Smooth muscle cell (in vitro differentiated cells): ENCODE measurements at regions not wholly inside any gene's neighbourhood (a gene's known extent, or its start where the extent isn't known, plus 50 kb on each side); places are given as distances from the start of the nearest gene placed in this dataset.

ENCODE experiments used
- DNase-seq: peaks from one replicate; lab custom pipeline; 2025; ENCODE audit not compliant: unreplicated experiment; lab: John Stamatoyannopoulos, UW
- H2AFZ ChIP-seq: fragments of 200-600 bp; sonication (generic); 2 replicates; pipeline ENCODE4 v1.6.0; 2016; ENCODE audit warnings: antibody characterized with exemption, low read depth, mild to moderate bottlenecking
- H3F3A ChIP-seq: fragments of 200-600 bp; sonication (generic); 2 replicates; pipeline ENCODE4 v1.6.0; 2017; ENCODE audit warnings: antibody characterized with exemption, low read depth
- H3K27ac ChIP-seq: fragments of 200-600 bp; sonication (generic); 2 replicates; pipeline ENCODE4 v1.5.1; 2016; ENCODE audit warnings: low read depth, mild to moderate bottlenecking
- H3K27me3 ChIP-seq: fragments of 200-600 bp; sonication (generic); 2 replicates; pipeline ENCODE4 v1.6.1; 2016; ENCODE audit warnings: low read depth, mild to moderate bottlenecking
- H3K36me3 ChIP-seq: fragments of 200-600 bp; sonication (generic); 2 replicates; pipeline ENCODE4 v1.5.1; 2016; ENCODE audit warnings: low read depth
- H3K4me1 ChIP-seq: fragments of 200-600 bp; sonication (generic); 2 replicates; pipeline ENCODE4 v1.5.1; 2016; ENCODE audit warnings: low read depth
- H3K4me2 ChIP-seq: fragments of 200-600 bp; sonication (generic); 2 replicates; pipeline ENCODE4 v1.6.0; 2016; ENCODE audit warnings: mild to moderate bottlenecking
- H3K4me3 ChIP-seq: fragments of 200-600 bp; sonication (generic); 2 replicates; pipeline ENCODE4 v1.5.1; 2016; ENCODE audit warnings: mild to moderate bottlenecking
- H3K79me2 ChIP-seq: fragments of 200-600 bp; sonication (generic); 2 replicates; pipeline ENCODE4 v1.6.0; 2016; ENCODE audit warnings: low read depth, mild to moderate bottlenecking
- H3K9ac ChIP-seq: fragments of 200-600 bp; sonication (generic); 2 replicates; pipeline ENCODE4 v1.6.0; 2016; ENCODE audit warnings: low read depth
- H3K9me3 ChIP-seq: fragments of 200-600 bp; sonication (generic); replicated peaks from 2 replicates; pipeline ENCODE4 v1.5.1; 2016; ENCODE audit warnings: low read depth
- H4K20me1 ChIP-seq: fragments of 200-600 bp; sonication (generic); 2 replicates; pipeline ENCODE4 v1.6.0; 2016; ENCODE audit warnings: low read depth
- CTCF ChIP-seq: fragments of 200-600 bp; sonication (generic); IDR thresholded peaks from 2 replicates; pipeline ENCODE4 v1.5.1; 2017; ENCODE audit warnings: borderline replicate concordance, mild to moderate bottlenecking, antibody characterized with exemption; ENCODE audit not compliant: insufficient read depth, poor library complexity, severe bottlenecking
- WGBS: methylation state at CpG from one replicate; pipeline ENCODE4 v1.1.7; 2016; ENCODE audit warnings: low lambda C conversion rate; 5-methylcytosine and 5-hydroxymethylcytosine counted together

DNA sequence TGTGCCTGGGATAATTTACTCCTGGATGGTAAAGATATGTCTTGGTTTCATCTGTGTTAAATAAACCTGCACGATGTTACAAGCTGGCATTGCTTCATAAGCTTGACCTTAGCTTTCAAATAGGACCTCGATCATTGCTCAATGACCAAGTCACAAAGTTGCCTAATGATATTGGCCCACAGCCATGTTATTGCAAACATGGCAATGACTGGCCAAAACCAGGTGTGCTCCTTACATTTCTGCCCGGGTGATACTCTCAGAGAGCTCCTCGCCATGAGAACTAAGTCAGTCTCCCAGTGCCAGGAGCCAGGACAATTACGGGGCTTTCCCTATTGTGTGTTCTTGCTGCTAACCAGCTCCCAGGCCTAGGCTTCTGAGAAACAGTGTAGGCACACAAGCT is 72.5 kb upstream of the CYP1B1 start:
- Histone ChIP-seq H3K9me3 (no peaks in the 10 kb centered on the region), H3K27me3 (no peaks in the 10 kb centered on the region), H3F3A (peaks cover 18% of the 10 kb centered on the region), H3K36me3 (no peaks in the 10 kb centered on the region), H3K4me2 (no peak overlapping the region), H4K20me1 (no peaks in the 10 kb centered on the region), H3K4me1 (peaks cover 6% of the 10 kb centered on the region), H2AFZ (no peak overlapping the region), H3K4me3 (no peak overlapping the region), H3K79me2 (no peaks in the 10 kb centered on the region), H3K27ac (no peak overlapping the region), H3K9ac (no peak overlapping the region)
- no peak for DNase-seq
- TF ChIP-seq CTCF = no peak
- WGBS = 83% methylated on average over 5 of the region's 5 CpGs

- peaks cover 18% of the 10 kb centered on the region for H3F3A ChIP-seq
- no peak for DNase-seq
- H3K27ac ChIP-seq = peak overlapping the region; percentile 95
- H3K4me2 ChIP-seq = no peak overlapping the region
- H3K9ac ChIP-seq = peak overlapping the region; percentile 82
- no peaks in the 10 kb centered on the region for H4K20me1 ChIP-seq
- H2AFZ ChIP-seq = no peak overlapping the region
- no peaks in the 10 kb centered on the region for H3K79me2 ChIP-seq
- no peaks in the 10 kb centered on the region for H3K27me3 ChIP-seq
- H3K4me1 ChIP-seq = peaks cover 6% of the 10 kb centered on the region
- no peaks in the 10 kb centered on the region for H3K36me3 ChIP-seq
- H3K4me3 ChIP-seq = no peak overlapping the region
- WGBS = 79% methylated on average over 8 of the region's 8 CpGs
- TF ChIP-seq CTCF = no peak
- H3K9me3 ChIP-seq = no peaks in the 10 kb centered on the region
Measured at GRCh38 chr2:38147333-38148121, 71.6 kb upstream of the CYP1B1 start.

- Histone ChIP-seq H3K9ac (peak overlapping the region; percentile 82), H4K20me1 (no peaks in the 10 kb centered on the region), H3K27me3 (no peaks in the 10 kb centered on the region), H2AFZ (no peak overlapping the region), H3K4me2 (peak overlapping the region; percentile 72), H3K79me2 (no peaks in the 10 kb centered on the region), H3K4me1 (peaks cover 6% of the 10 kb centered on the region), H3K4me3 (peak overlapping the region; percentile 2), H3F3A (peaks cover 18% of the 10 kb centered on the region), H3K36me3 (no peaks in the 10 kb centered on the region), H3K9me3 (no peaks in the 10 kb centered on the region), H3K27ac (peak overlapping the region; percentile 95)
- 15% methylated on average over 3 of the region's 3 CpGs for WGBS
- no peak for DNase-seq
- no peak for TF ChIP-seq CTCF
Measured at GRCh38 chr2:38146907-38147307, 71.0 kb upstream of the CYP1B1 start.

DNA sequence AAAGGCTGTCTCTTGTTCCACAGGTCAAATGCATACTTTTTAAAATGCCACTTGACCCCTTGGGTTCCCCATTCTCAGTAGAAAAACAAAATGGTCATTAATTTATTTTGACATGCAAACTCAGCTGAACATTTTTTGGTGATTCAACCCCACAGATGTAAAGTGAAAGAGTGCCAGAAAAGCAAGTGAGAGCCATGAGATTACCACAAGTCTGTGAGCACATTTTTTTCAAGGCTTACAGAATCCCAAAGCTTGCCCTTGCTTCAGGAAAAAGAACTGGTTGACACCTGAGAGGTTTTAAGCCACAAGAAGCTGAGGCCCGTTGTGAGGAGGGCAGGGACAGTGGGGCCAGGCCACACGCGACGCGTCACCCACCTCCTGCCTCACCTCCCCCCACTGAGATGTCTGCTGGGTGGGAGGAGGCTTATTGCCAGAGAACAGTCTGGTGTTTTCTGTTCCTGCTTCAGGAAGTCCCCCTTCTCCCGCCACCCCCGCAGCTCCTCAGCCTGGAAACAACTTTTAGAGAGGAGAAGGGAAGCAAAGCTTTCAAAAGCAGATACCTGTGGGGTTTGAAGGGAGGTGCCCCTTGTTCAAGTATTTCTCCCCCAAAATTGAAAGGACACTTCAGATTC is 70.4 kb upstream of the CYP1B1 start:
- peak overlapping the region; percentile 72 for H3K4me2 ChIP-seq
- no peaks in the 10 kb centered on the region for H3K79me2 ChIP-seq
- WGBS = 7% methylated on average over 7 of the region's 7 CpGs
- H3K4me3 ChIP-seq = peak overlapping the region; percentile 2
- H3K9me3 ChIP-seq = no peaks in the 10 kb centered on the region
- no peaks in the 10 kb centered on the region for H3K36me3 ChIP-seq
- peak; percentile 32 for DNase-seq
- no peaks in the 10 kb centered on the region for H3K27me3 ChIP-seq
- peak overlapping the region; percentile 95 for H3K27ac ChIP-seq
- TF ChIP-seq CTCF = no peak
- H4K20me1 ChIP-seq = no peaks in the 10 kb centered on the region
- H3K9ac ChIP-seq = peak overlapping the region; percentile 82
- peaks cover 6% of the 10 kb centered on the region for H3K4me1 ChIP-seq
- H2AFZ ChIP-seq = no peak overlapping the region
- H3F3A ChIP-seq = peaks cover 18% of the 10 kb centered on the region
